Muscle layer of duodenum (tissue), 2 donors: ENCODE measurements at regions not wholly inside any gene's neighbourhood (a gene's known extent, or its start where the extent isn't known, plus 50 kb on each side); places are given as distances from the start of the nearest gene placed in this dataset.
"Not testable (repeated sequence)": the region's sequence is repeated elsewhere in the genome, so short reads cannot be mapped to it uniquely, and the experiment has no call there.

Experiments
- H3K27ac ChIP-seq: one replicate; pipeline ENCODE4 v1.7.0; 2013; ENCODE audit warnings: mild to moderate bottlenecking, low read length
- H3K27me3 ChIP-seq: one replicate; pipeline ENCODE4 v1.7.0; 2013; ENCODE audit warnings: low read depth, mild to moderate bottlenecking, control low read depth, low read length
- H3K36me3 ChIP-seq, 2 donors: one replicate each; pipeline ENCODE4 v1.7.0; 2013; ENCODE audit warnings: low read length in 2 of 2, control low read depth in 1 of 2, mild to moderate bottlenecking in 1 of 2; ENCODE audit not compliant: insufficient read depth in 2 of 2, control insufficient read depth in 1 of 2
- H3K4me1 ChIP-seq, 2 donors: one replicate each; pipeline ENCODE4 v1.7.0; 2013; ENCODE audit warnings: low read length in 2 of 2, mild to moderate bottlenecking in 2 of 2, control low read depth in 1 of 2, moderate library complexity in 1 of 2; ENCODE audit not compliant: insufficient read depth in 2 of 2, control insufficient read depth in 1 of 2
- H3K4me3 ChIP-seq, 2 donors: one replicate each; pipeline ENCODE4 v1.7.0; 2013; ENCODE audit warnings: low read length in 2 of 2, low read depth in 1 of 2, mild to moderate bottlenecking in 1 of 2
- H3K9me3 ChIP-seq, 2 donors: one replicate each; pipeline ENCODE4 v1.7.0; 2013; ENCODE audit warnings: low read length in 2 of 2, control low read depth in 1 of 2, mild to moderate bottlenecking in 1 of 2; ENCODE audit not compliant: control insufficient read depth in 1 of 2
- donor health status: healthy.

DNA sequence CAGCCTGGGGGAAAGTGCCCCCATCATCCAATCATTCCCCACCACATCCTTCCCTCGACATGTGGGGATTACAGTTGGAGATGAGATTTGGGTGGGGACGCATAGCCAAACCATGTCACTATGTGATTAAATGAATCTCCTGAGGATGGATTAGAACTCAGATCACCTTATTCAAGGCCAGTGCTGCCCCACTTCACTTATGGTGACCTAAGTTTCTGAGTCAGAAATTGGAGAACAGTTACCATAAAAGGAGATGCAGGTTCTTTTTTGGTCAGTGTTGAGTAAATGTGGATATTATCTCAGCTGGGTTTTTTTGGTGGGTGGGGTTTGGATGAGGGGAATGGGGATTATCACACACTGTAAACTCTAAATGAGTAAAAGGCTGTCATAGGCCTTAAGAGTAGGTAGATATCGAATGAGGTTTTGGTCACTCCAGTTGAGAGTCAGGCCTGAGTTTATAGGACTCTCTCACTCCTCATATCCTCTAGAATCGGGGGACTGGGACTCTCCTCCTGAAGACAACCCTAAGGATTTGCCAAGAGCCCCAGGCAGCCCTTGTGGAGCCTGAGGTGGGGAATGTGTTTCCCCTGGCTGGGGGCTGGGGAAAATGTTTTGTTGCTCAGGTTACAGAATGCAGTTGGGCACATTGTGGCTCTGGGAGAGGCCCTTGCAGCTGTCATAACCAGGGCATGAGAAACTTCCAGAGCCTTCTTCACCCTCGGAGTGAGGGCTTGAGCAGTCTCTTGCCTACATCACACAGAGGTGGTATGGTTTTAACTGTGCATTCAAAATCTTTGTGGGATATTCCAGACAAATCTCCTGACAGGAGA is 213.0 kb downstream of the BAMBI start:
- no peak overlapping the region for H3K27ac ChIP-seq
- no peak overlapping the region for H3K4me3 ChIP-seq

DNA sequence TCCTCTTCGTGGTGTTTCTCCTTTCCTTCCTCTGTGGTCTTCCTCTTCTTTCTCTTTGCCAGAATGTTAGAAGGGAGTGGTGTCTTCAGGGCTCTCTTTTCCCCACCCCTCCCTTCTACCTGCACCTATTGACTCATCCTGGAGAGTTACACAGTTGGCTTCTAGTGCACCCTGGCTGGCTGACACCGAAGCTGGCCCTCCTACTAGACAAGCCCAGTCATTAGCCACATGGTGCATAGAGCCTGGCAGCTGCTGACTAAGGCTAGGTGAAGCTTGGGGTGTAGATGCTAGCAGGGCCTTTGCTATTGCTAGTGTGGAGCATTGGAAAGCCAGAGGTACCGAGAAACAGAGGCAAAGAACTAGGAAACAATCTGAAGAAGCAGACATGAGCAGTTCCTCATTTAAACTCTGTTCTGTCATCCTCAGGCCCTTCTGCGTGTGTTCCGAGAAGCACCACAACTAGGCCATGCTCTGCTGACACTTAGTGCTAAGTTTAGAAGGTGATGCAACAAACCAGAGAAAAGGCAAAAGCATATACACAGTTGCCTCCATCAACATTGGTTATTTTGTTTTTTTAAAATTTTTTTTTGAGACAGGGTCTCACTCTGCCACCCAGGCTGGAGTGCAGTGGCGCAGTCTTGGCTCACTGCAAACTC is 213.9 kb downstream of the BAMBI start:
- H3K27me3 ChIP-seq = no peaks in the 10 kb centered on the region
- H3K9me3 ChIP-seq = no peaks in the 10 kb centered on the region
- no peak overlapping the region for H3K27ac ChIP-seq
- H3K4me1 ChIP-seq = no peaks in the 10 kb centered on the region
- H3K36me3 ChIP-seq = no peaks in the 10 kb centered on the region
- H3K4me3 ChIP-seq = no peak overlapping the region

More for the DNA sequence above, 213.0 kb downstream of the BAMBI start:
- Histone ChIP-seq H3K4me1 (no peaks in the 10 kb centered on the region), H3K36me3 (no peaks in the 10 kb centered on the region), H3K9me3 (no peaks in the 10 kb centered on the region), H3K27me3 (no peaks in the 10 kb centered on the region)

DNA sequence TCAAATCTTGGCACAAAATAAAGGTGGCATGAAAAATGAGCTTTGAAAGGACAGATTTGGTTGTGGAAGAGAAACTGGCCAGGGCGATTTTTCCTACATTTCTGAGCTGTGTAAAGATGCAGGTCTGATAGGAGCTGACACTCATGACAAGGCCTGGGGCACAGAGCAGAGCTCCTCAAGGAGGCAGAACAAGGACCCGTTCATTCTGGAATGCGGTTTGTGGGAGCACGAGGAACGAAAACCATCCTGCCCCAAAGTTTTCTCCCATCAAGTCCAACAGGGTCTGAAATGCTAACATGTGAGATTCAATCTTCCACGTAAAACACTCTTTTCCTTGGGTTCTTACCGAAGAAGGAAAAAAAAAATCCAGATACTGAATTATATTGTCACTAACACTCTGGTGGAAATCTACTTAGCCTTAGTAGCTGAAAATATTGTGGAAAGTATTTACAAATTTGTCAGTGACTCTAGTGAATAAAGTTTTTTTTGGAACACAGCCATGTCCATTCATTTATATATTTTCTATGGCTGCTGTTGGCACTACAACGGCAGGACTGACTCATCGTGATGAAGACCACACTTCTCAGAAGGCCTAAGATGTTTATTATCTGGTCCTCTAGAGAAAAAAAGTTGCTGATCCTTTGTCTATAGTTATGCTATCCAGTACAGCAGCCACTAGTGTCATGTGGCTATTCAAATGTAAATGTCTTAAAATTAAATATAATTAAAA is 215.7 kb downstream of the BAMBI start:
- Histone ChIP-seq H3K27ac (no peak overlapping the region), H3K36me3 (no peaks in the 10 kb centered on the region), H3K9me3 (no peaks in the 10 kb centered on the region), H3K4me3 (no peak overlapping the region), H3K4me1 (no peaks in the 10 kb centered on the region), H3K27me3 (no peaks in the 10 kb centered on the region)

DNA sequence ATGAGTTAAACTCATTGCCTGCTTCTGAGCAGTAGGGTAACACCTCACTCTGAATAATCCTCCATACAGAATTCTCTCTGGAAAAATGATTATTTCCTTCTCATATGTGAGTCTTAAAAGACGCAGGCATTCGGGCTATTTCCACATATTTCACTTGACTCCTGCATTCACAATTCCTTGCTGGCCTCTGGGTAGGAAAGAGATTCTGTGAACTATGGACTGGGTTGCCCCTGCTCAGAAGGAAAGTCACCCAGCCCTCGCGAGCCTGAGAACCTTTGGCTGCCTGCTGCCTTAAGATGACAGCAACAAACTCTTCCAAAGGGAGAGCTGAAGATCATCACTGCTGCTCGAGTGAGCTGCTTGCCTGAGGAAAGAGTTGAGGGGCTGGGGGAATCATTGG is 216.8 kb downstream of the BAMBI start:
- H3K9me3 ChIP-seq = no peaks in the 10 kb centered on the region
- H3K4me3 ChIP-seq = no peak overlapping the region
- H3K36me3 ChIP-seq = no peaks in the 10 kb centered on the region
- H3K4me1 ChIP-seq = no peaks in the 10 kb centered on the region
- H3K27me3 ChIP-seq = no peaks in the 10 kb centered on the region
- H3K27ac ChIP-seq = no peak overlapping the region

DNA sequence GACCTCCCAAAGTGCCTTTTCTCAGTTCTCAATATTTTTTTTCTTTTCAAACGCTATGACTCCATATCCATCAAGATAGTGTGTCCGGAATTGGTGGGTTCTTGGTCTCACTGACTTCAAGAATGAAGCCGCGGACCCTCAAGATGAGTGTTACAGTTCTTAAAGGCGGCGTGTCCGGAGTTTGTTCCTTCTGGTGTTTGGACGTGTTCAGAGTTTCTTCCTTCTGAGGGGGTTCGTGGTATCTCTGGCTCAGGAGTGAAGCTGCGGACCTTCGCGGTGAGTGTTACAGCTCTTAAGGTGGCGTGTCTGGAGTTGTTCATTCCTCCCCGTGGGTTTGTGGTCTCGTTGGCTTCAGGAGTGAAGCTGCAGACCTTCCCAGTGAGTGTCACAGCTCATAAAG is 218.3 kb downstream of the BAMBI start:
- not testable (repeated sequence) for H3K4me1 ChIP-seq, H3K27me3 ChIP-seq, H3K36me3 ChIP-seq, H3K27ac ChIP-seq, H3K4me3 ChIP-seq, H3K9me3 ChIP-seq

DNA sequence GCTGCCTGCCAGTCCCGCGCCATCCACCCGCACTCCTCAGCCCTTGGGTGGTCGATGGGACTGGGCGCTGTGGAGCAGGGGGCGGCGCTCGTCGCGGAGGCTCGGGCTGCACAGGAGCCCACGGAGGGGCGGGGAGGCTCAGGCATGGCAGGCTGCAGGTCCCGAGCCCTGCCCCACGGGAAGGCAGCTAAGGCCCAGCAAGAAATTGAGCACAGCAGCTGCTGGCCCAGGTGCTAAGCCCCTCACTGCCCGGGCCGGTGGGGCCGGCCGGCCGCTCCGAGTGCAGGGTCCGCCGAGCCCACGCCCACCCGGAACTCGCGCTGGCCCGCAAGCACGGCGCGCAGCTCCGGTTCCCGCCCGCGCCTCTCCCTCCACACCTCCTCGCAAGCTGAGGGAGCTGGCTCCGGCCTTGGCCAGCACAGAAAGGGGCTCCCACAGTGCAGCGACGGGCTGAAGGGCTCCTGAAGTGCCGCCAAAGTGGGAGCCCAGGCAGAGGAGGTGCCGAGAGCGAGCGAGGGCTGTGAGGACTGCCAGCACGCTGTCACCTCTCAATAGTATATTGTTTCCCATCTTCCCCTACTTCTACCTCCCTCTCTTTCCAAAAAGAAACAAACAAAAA is 219.6 kb downstream of the BAMBI start:
- not testable (repeated sequence) for H3K27ac ChIP-seq, H3K9me3 ChIP-seq

DNA sequence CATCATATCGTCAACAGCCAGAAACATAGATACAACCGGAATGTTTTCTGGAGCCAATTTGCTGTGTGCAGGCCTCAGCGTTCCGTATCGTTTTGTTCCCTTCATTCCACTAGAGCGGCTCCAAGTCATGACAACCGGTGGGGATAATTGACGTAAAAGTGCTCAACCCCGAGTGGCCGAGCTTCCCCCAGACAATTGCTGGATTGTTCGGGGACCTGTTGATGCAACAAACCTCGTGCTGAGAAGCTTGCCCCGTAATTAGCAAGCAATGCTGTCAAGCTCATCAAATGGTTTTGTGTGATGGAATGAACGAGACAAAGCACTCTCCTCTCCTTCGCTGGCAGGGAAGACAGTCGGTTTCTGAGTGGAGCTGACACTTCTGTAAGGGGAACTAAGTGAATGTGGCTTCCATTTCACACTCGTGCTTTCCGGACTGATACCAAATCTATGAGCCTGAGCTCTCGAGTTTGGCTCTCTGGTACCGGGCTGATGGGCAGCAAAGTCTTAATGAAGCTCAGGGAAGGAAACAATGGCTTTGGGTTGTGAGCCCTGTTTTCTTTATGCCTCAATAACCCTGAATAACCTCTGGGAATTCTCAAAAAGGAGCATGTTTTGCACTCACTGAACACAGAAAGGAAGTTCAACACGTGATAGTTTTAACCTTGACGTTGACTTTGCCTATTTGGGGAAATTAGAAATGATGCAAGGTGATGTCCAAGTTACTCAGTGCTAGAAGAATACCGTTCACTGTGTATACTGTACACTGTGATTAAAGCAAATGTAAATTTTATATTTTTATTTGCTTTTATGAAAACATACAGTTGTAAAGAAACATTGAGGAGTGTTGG is 220.5 kb downstream of the BAMBI start:
- Histone ChIP-seq H3K4me3 (no peak overlapping the region), H3K27ac (no peak overlapping the region), H3K27me3 (no peaks in the 10 kb centered on the region), H3K4me1 (no peaks in the 10 kb centered on the region), H3K36me3 (no peaks in the 10 kb centered on the region), H3K9me3 (no peaks in the 10 kb centered on the region)

More for the DNA sequence above, 219.6 kb downstream of the BAMBI start:
- H3K36me3 ChIP-seq, H3K27me3 ChIP-seq, H3K4me1 ChIP-seq, H3K4me3 ChIP-seq: not testable (repeated sequence)

DNA sequence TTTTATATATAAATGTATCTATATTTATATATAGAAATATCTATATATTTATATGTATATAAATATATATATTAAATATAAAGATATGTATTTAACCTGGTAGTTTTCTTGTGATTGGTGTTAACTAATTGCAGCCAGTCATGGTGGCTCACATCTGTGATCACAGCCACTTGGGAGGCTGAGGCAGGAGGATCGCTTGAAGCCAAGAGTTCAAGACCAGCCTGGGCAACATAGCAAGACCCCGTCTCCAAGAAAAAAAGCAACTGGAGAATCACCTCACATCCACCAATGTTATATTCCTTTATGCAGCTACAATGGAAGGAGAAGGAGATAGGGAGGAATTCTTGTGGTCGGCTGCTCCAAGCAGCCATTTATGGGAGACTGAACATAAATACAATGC is 224.9 kb downstream of the BAMBI start:
- H3K4me1 ChIP-seq = no peaks in the 10 kb centered on the region
- H3K9me3 ChIP-seq = no peaks in the 10 kb centered on the region
- no peaks in the 10 kb centered on the region for H3K27me3 ChIP-seq
- H3K27ac ChIP-seq = no peak overlapping the region
- H3K36me3 ChIP-seq = no peaks in the 10 kb centered on the region
- H3K4me3 ChIP-seq = no peak overlapping the region

DNA sequence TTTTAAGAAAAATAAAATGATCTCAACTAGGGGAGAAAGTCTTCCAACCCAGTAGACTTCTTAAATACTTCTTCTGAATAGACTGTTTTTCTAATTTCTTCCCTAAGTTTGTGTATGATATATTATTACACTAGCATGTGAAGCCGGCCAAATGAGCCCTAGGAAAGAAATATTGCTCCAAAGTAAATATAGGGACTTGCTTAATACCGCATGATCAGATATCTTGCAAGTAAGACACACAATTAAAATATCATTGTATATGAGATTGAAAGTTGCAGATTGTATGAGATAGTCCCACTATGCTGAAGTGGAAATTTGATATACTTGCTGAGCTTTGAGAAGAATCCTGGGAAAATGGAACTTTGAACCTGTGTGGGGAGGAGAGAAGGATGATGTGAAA is 225.7 kb downstream of the BAMBI start:
- H3K4me1 ChIP-seq = no peaks in the 10 kb centered on the region

DNA sequence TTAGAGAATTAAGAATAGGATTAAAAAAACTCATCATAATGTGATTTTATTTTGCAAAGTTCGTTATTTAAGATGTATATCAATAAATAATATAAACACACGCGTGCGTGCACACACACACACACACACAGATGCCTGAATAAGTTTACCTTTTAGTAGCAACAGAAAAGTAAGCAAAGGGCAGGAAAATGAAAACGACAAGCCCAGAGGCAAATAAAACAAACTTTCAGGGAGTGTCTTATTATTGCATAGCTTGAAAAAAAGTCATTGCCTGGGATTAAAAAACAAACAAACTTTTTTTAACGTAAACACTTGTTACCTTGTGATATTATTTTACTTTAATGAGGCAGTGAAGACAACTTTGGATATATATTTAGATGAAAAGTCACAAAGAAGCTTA is 226.4 kb downstream of the BAMBI start:
- Histone ChIP-seq H3K36me3 (no peaks in the 10 kb centered on the region), H3K27ac (no peak overlapping the region), H3K27me3 (no peaks in the 10 kb centered on the region), H3K9me3 (no peaks in the 10 kb centered on the region), H3K4me3 (no peak overlapping the region), H3K4me1 (no peaks in the 10 kb centered on the region)

More for the DNA sequence above, 225.7 kb downstream of the BAMBI start:
- H3K27ac ChIP-seq = no peak overlapping the region
- no peak overlapping the region for H3K4me3 ChIP-seq
- no peaks in the 10 kb centered on the region for H3K36me3 ChIP-seq
- no peaks in the 10 kb centered on the region for H3K9me3 ChIP-seq
- no peaks in the 10 kb centered on the region for H3K27me3 ChIP-seq
